Left ventricle myocardium inferior (tissue), 1 donor: ENCODE measurements at regions not wholly inside any gene's neighbourhood (a gene's known extent, or its start where the extent isn't known, plus 50 kb on each side); places are given as distances from the start of the nearest gene placed in this dataset.

Experiments
- DNase-seq: peaks from one replicate; pipeline ENCODE4 v3.0.0-alpha.2; 2020
- H3K27ac ChIP-seq: fragments of 200-600 bp; replicated peaks from 2 replicates; pipeline ENCODE4 v1.8.0; 2021
- H3K27me3 ChIP-seq: fragments of 200-600 bp; 2 replicates; pipeline ENCODE4 v1.8.0; 2021; ENCODE audit warnings: low read depth
- H3K36me3 ChIP-seq: fragments of 200-600 bp; 2 replicates; pipeline ENCODE4 v1.8.0; 2021
- H3K4me1 ChIP-seq: fragments of 200-600 bp; 2 replicates; pipeline ENCODE4 v1.8.0; 2021
- H3K4me3 ChIP-seq: fragments of 200-600 bp; 2 replicates; pipeline ENCODE4 v1.8.0; 2021; ENCODE audit warnings: mild to moderate bottlenecking, moderate library complexity
- H3K9me3 ChIP-seq: fragments of 200-600 bp; replicated peaks from 2 replicates; pipeline ENCODE4 v1.8.0; 2021
- intact Hi-C: fragments of 100-400 bp; cut with micrococcal nuclease; formaldehyde crosslinking; loops from one replicate; pipeline ENCODE4 v1.11.0; 2022
- TF ChIP-seq, protein P1 (sequence below): fragments of 200-600 bp; IDR thresholded peaks from 2 replicates; pipeline ENCODE4 v1.8.0; 2021; ENCODE audit warnings: antibody characterized with exemption, mild to moderate bottlenecking, borderline replicate concordance
- donor health status: DM: no; HTN: yes; CAD: no; lungs with severe emphysema.

DNA sequence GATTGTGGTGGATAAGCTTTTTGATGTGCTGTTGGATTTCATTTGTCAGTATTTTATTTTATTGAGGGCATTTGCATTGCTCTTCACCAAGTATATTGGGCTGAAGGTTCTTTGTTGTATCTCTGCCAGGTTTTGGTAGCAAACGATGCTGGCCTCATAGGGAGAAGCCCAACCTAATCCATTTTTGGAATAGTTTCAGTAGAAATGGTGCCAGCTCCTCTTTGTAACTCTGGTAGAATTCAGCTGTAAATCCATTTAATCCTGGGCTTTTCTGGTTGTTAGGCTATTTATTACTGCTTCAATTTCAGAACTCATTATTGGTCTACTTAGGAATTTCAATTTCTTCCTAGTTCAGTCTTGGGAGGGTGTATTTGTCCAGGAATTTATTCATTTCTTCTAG lies 309.8 kb upstream of the SETBP1 start:
- no peak overlapping the region for H3K4me3 ChIP-seq
- no peak for DNase-seq
- no peak overlapping the region for H3K27ac ChIP-seq
- intact Hi-C loops = no loop called here
- TF ChIP-seq, protein P1, sequence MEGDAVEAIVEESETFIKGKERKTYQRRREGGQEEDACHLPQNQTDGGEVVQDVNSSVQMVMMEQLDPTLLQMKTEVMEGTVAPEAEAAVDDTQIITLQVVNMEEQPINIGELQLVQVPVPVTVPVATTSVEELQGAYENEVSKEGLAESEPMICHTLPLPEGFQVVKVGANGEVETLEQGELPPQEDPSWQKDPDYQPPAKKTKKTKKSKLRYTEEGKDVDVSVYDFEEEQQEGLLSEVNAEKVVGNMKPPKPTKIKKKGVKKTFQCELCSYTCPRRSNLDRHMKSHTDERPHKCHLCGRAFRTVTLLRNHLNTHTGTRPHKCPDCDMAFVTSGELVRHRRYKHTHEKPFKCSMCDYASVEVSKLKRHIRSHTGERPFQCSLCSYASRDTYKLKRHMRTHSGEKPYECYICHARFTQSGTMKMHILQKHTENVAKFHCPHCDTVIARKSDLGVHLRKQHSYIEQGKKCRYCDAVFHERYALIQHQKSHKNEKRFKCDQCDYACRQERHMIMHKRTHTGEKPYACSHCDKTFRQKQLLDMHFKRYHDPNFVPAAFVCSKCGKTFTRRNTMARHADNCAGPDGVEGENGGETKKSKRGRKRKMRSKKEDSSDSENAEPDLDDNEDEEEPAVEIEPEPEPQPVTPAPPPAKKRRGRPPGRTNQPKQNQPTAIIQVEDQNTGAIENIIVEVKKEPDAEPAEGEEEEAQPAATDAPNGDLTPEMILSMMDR = no peak
- H3K36me3 ChIP-seq = no peaks in the 10 kb centered on the region
- peaks cover 59% of the 10 kb centered on the region for H3K9me3 ChIP-seq
- peaks cover 23% of the 10 kb centered on the region for H3K27me3 ChIP-seq
- no peaks in the 10 kb centered on the region for H3K4me1 ChIP-seq

DNA sequence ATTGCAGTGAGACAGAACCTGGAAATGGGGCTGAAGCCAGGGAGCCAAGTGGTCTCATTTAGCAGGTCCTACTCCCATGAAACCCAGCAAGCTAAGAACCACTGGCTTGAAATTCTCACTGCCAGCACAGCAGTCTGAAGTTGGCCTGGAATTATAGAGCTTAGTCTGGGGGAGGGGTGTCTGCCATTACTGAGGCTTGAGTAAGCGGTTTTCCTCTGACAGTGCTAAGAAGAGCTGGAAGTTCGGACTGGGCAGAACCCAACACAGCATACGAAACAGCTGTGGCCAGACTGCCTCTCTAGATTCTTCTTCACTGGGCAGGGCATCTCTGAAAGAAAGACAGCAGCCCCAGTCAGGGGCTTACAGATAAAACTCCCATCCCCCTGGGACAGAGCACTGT lies 305.7 kb upstream of the SETBP1 start:
- intact Hi-C loops = no loop called here
- no peak overlapping the region for H3K27ac ChIP-seq
- peaks cover 23% of the 10 kb centered on the region for H3K27me3 ChIP-seq
- H3K4me3 ChIP-seq = no peak overlapping the region
- H3K36me3 ChIP-seq = no peaks in the 10 kb centered on the region
- TF ChIP-seq, protein P1 = no peak
- no peak for DNase-seq
- H3K9me3 ChIP-seq = peaks cover 35% of the 10 kb centered on the region
- no peaks in the 10 kb centered on the region for H3K4me1 ChIP-seq

DNA sequence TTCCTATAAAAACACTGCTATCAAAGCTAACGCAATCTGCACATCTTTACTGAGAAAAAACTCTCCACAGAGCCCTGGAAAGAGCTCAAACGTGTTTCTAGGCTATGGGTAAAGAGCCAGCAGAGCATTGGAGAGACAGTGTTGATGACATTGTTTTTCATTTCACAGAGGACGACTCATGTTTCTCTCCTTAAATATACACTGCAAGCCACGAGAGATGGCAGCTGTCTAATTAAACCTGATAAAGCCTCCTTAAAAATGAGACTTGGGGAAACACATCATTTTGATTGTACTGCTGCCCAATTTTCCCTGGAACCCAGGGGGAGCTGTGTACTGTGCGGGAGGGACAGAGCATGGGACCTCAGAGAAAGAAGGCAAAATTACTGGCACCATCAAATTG lies 294.3 kb upstream of the SETBP1 start:
- Histone ChIP-seq H3K36me3 (no peaks in the 10 kb centered on the region), H3K4me3 (no peak overlapping the region), H3K27ac (no peak overlapping the region), H3K27me3 (peaks cover 4% of the 10 kb centered on the region), H3K4me1 (no peaks in the 10 kb centered on the region), H3K9me3 (no peaks in the 10 kb centered on the region)
- TF ChIP-seq, protein P1 = no peak
- DNase-seq = no peak
- intact Hi-C loops = no loop called here

DNA sequence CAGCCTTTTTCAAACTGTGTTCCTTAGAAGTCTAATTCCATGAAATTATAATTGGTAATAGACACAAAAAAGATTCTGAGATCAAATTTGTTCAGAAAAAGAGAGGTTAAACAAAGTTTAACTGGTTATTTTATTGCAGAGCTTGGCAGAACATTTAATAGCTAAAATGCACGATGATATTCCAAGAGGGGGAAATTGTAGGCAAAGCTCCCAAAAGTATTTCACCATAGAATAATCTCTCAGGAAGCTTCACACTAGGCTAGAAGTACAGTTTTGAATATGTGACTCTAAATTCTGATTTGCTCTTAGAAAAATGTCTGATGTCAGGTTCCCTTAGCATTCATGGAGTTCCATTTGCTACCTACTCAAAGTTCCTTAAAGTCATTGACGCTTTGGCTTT lies 292.4 kb upstream of the SETBP1 start:
- Histone ChIP-seq H3K4me3 (no peak overlapping the region), H3K9me3 (no peaks in the 10 kb centered on the region), H3K4me1 (no peaks in the 10 kb centered on the region), H3K36me3 (no peaks in the 10 kb centered on the region), H3K27ac (no peak overlapping the region), H3K27me3 (peaks cover 4% of the 10 kb centered on the region)
- DNase-seq = no peak
- TF ChIP-seq, protein P1 = no peak
- intact Hi-C loops = no loop called here

DNA sequence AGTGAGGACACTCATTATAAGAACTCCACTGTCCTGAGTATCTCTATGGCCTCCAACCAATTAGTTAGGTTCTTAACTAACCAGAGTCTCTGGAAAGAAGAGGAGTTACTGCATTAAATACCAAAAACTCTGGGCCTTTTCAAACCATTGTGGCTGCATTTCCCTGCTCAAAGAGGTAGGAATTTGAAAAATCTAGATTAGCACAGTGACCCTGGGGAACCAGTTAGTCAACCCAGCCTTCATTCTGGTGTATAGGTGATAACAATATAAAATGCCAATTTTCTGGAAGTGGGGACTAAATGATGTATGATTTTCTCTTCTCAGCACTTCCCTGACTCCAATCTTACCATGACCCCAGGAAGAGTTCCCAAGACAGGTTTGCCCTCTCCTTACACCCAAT lies 287.8 kb upstream of the SETBP1 start:
- Histone ChIP-seq H3K36me3 (no peaks in the 10 kb centered on the region), H3K4me1 (no peaks in the 10 kb centered on the region), H3K27me3 (no peaks in the 10 kb centered on the region), H3K27ac (no peak overlapping the region), H3K9me3 (no peaks in the 10 kb centered on the region), H3K4me3 (no peak overlapping the region)
- no peak for DNase-seq
- TF ChIP-seq, protein P1 = no peak
- intact Hi-C loops = no loop called here

DNA sequence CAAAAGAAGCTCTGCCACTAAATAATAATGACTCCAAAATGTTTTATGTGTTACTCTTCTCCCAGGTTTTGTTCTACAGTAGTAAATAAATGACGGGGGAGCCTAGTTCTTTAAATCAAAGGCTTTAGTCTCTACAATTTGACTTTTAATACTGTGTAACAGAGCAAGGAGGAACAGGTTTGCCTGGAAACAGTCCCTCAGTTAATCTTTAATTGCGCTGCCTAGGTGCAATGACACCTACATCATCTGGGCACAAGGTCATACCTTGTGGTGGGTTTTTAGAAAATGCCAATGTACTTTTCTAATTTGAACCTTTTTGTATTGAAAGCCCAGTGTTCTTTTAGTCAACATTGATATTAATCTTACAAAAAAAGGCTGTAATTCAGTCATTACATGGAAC lies 287.3 kb upstream of the SETBP1 start:
- intact Hi-C loops = no loop called here
- H3K27me3 ChIP-seq = no peaks in the 10 kb centered on the region
- H3K4me1 ChIP-seq = no peaks in the 10 kb centered on the region
- no peak overlapping the region for H3K4me3 ChIP-seq
- no peaks in the 10 kb centered on the region for H3K36me3 ChIP-seq
- TF ChIP-seq, protein P1 = no peak
- DNase-seq = no peak
- H3K27ac ChIP-seq = no peak overlapping the region
- no peaks in the 10 kb centered on the region for H3K9me3 ChIP-seq
